BLaER1 treated with 17β-estradiol and CSF1 and Interleukin-3, amounts not matched to agents 10 nM and 100 nM (cell line): ENCODE measurements at regions not wholly inside any gene's neighbourhood (a gene's known extent, or its start where the extent isn't known, plus 50 kb on each side); places are given as distances from the start of the nearest gene placed in this dataset.
A peak's percentile ranks its signal among the peaks of the same experiment; 100 is the strongest.
"Not testable (repeated sequence)": the region's sequence is repeated elsewhere in the genome, so short reads cannot be mapped to it uniquely, and the experiment has no call there.

Experiments used
- H3K27ac ChIP-seq, 11 experiments: shearing (Covaris generic); formaldehyde crosslinking; 2 replicates each; pipeline ENCODE4 v1.8.1; 2022
- H3K27me3 ChIP-seq, 11 experiments: shearing (Covaris generic); formaldehyde crosslinking; 2 replicates each; pipeline ENCODE4 v1.8.1; 2022
- H3K36me3 ChIP-seq, 11 experiments: shearing (Covaris generic); formaldehyde crosslinking; 2 replicates each; pipeline ENCODE4 v1.8.1; 2022
- H3K4me1 ChIP-seq, 10 experiments: shearing (Covaris generic); formaldehyde crosslinking; 2 replicates each; pipeline ENCODE4 v1.8.1; 2022
- H3K4me2 ChIP-seq, 11 experiments: shearing (Covaris generic); formaldehyde crosslinking; 2 replicates each; pipeline ENCODE4 v1.8.1; 2022
- H3K4me3 ChIP-seq, 10 experiments: shearing (Covaris generic); formaldehyde crosslinking; 2 replicates each; pipeline ENCODE4 v1.8.1; 2022
- H3K9ac ChIP-seq, 11 experiments: shearing (Covaris generic); formaldehyde crosslinking; 2 replicates each; pipeline ENCODE4 v1.8.1; 2022
- H3K9me3 ChIP-seq, 11 experiments: shearing (Covaris generic); formaldehyde crosslinking; replicated peaks in 1 of 11; 2 replicates each; pipeline ENCODE4 v1.8.1; 2022
- H4K20me1 ChIP-seq, 11 experiments: shearing (Covaris generic); formaldehyde crosslinking; 2 replicates each; pipeline ENCODE4 v1.8.1; 2022
- Cebpa-rat ChIP-seq, 11 experiments: shearing (Covaris generic); IDR thresholded peaks; 2 replicates each; pipeline ENCODE4 v1.8.1; 2022

DNA sequence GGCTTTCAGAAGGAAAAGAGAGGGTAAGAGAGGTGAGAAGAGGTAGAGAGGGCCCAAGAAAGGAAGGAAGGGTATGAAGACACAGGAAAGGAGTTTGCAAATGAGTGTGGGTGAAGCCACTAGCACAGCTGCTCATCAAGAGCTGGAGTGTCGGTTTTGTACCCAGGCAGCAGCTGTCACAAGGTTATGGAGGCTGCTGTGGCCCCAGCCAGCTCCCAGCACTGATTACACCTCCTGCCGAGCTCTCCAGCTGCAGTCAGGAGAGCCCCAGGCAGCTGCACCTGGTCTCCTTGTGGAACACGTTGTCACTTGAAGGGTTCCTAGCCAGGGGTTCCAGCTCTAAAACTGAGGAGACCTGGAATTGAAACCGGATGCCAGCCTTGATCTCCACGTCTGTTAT lies 60.4 kb upstream of the CHD2 start:
- peak in 4 of 11 experiments; percentile 31 to 73 (median 37); a peak in 3 of 22 replicates for TF ChIP-seq Cebpa-rat (IDR thresholded peaks at IDR 0.05)
- Histone ChIP-seq H4K20me1 (no peaks in the 10 kb centered on the region), H3K27me3 (no peaks in the 10 kb centered on the region), H3K27ac (peak overlapping the region in 10 of 11 experiments; percentile 17 to 78 (median 59); a peak in 18 of 22 replicates), H3K36me3 (no peaks in the 10 kb centered on the region), H3K9ac (peak overlapping the region; percentile 6 to 68 (median 56); a peak in 16 of 22 replicates), H3K4me3 (peak overlapping the region in 1 of 10 experiments; percentile 21; a peak in 2 of 20 replicates), H3K4me2 (peak overlapping the region; percentile 68 to 91 (median 73)), H3K9me3 (no peaks in the 10 kb centered on the region), H3K4me1 (peaks cover 41 to 75% (median 61%) of the 10 kb centered on the region in 10 experiments)

DNA sequence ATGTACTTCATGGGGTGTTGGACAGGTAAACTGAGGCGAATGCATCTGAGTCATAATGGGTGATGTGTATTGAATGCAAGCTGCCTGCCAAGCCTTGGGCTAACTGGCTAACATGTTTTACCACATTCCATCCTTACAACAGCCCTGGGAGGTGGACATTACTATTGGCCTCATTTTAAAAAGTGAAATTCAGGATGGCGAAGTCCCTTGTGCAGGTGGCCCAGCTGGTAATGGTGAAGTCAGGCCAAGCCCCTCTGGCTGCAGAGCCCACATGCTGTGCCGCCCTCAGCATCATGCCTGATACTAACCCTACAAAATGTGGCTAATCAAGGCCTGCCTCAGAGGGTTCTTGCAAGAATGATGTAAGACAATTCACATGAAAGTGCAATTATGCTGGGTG lies 60.0 kb upstream of the CHD2 start:
- Histone ChIP-seq H3K4me1 (peaks cover 43 to 77% (median 61%) of the 10 kb centered on the region in 10 experiments), H3K27me3 (no peaks in the 10 kb centered on the region), H3K4me2 (peak overlapping the region; percentile 68 to 91 (median 73)), H3K9me3 (no peaks in the 10 kb centered on the region), H3K36me3 (no peaks in the 10 kb centered on the region), H3K27ac (peak overlapping the region in 9 of 11 experiments; percentile 34 to 78 (median 59); a peak in 15 of 22 replicates), H4K20me1 (no peaks in the 10 kb centered on the region), H3K9ac (peak overlapping the region in 7 of 11 experiments; percentile 35 to 68 (median 59); a peak in 8 of 22 replicates), H3K4me3 (no peak overlapping the region)
- TF ChIP-seq Cebpa-rat (IDR thresholded peaks at IDR 0.05), result no peak

DNA sequence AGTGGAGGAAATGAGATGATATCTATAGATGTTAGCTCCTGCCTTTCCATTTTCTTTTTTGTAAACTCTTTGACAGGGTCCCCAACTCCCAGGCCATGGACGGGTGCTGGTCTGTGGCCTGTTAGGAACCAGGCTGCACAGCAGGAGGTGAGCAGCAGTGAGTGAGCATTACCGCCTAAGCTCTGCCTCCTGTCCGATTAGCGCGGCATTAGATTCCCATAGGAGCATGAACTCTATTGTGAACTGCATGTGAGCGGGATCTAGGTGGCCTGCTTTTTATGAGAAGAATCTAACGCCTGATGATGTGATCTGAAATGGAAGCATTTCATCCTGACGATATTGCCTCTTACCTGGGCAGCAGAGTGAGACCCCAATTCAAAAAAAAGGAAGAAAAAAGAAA lies 56.8 kb upstream of the CHD2 start:
- Histone ChIP-seq H3K27me3 (no peaks in the 10 kb centered on the region), H4K20me1 (no peaks in the 10 kb centered on the region), H3K9ac (peak overlapping the region in 4 of 11 experiments; percentile 23 to 49 (median 30); a peak in 2 of 22 replicates), H3K4me2 (peak overlapping the region; percentile 11 to 93 (median 66); a peak in 16 of 22 replicates), H3K9me3 (peaks cover 0 to 3% (median 0%) of the 10 kb centered on the region in 11 experiments; a peak in 3 of 22 replicates), H3K4me1 (peaks cover 52 to 73% (median 62%) of the 10 kb centered on the region in 10 experiments), H3K27ac (peak overlapping the region in 8 of 11 experiments; percentile 11 to 45 (median 18); a peak in 10 of 22 replicates), H3K4me3 (no peak overlapping the region), H3K36me3 (no peaks in the 10 kb centered on the region)
- no peak for TF ChIP-seq Cebpa-rat (IDR thresholded peaks at IDR 0.05)

DNA sequence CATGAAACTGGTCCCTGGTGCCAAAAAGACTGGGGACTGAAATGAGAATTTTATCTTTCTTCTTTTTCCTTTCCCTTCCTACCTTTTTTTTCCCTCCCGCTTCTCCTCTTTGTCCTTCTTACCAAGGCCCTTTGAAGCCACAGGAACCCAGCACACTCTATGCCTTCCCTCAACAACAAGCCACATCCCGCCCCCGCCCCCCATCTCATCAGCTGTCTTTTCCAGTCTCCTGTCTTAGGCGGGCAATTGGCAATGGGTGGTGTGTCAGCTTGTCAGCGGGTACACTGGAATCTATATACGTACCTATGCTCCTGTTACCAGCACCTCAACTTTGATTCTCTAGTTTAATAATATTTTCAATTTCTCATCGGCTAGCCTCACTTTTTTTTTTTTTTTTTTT lies 56.3 kb upstream of the CHD2 start:
- Histone ChIP-seq H3K36me3 (no peaks in the 10 kb centered on the region), H3K4me2 (peak overlapping the region; percentile 11 to 93 (median 66); a peak in 20 of 22 replicates), H4K20me1 (no peaks in the 10 kb centered on the region), H3K9me3 (peaks cover 0 to 7% (median 0%) of the 10 kb centered on the region in 11 experiments; a peak in 4 of 22 replicates), H3K27ac (peak overlapping the region in 9 of 11 experiments; percentile 11 to 66 (median 20); a peak in 10 of 22 replicates), H3K9ac (peak overlapping the region in 5 of 11 experiments; percentile 23 to 49 (median 34); a peak in 3 of 22 replicates), H3K4me1 (peaks cover 50 to 74% (median 59%) of the 10 kb centered on the region in 10 experiments), H3K4me3 (no peak overlapping the region), H3K27me3 (no peaks in the 10 kb centered on the region)
- TF ChIP-seq Cebpa-rat (IDR thresholded peaks at IDR 0.05), result no peak

DNA sequence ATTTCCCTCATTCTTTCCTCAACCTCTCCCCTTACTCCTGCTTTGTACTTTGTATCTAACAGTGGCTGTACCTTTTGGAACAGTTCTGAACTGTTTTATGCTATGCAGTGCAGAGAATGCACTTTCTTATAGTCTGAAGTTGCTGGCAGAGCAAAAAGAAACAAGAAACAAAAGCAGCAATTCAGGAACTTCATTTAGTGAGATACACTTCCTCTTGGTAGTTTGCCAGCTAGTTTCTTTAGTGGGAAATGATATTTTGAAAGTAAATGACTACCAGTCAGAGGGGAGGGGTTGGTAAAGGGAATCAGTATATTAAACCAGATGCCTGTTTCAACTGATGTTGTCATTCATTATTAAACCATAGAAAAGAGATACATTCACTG lies 55.0 kb upstream of the CHD2 start:
- TF ChIP-seq Cebpa-rat (IDR thresholded peaks at IDR 0.05), result no peak
- H3K4me3 ChIP-seq, result peak overlapping the region in 2 of 10 experiments; percentile 13; a peak in 4 of 20 replicates
- H3K27me3 ChIP-seq, result no peaks in the 10 kb centered on the region
- peak overlapping the region; percentile 45 to 81 (median 71) for H3K27ac ChIP-seq
- H3K4me1 ChIP-seq, result peaks cover 41 to 72% (median 51%) of the 10 kb centered on the region in 10 experiments
- peak overlapping the region; percentile 46 to 93 (median 67) for H3K4me2 ChIP-seq
- no peaks in the 10 kb centered on the region; a peak in 1 of 22 replicates for H3K36me3 ChIP-seq
- H4K20me1 ChIP-seq, result no peaks in the 10 kb centered on the region
- peaks cover 4 to 20% (median 13%) of the 10 kb centered on the region in 11 experiments; a peak in 20 of 22 replicates for H3K9me3 ChIP-seq
- peak overlapping the region; percentile 2 to 72 (median 58); a peak in 18 of 22 replicates for H3K9ac ChIP-seq

DNA sequence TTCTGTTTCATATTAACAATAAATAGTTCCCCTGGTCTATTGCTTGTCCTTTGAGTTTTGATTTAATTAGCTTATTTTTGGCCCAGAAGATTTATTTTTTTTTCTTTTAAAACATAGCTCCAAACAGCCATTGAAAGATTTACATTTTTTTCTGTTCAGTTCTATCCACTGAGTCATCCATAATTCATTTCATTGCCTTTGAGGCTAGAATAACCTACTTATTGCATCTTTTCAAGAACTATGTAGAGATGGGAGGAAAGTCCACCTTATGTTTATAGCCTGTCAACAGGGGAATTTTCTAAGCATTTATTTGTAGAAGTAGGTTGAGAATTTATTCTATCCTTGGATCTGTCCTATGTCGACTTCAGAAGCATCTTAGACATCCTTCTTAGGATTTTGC lies 53.4 kb upstream of the CHD2 start:
- no peaks in the 10 kb centered on the region for H3K27me3 ChIP-seq
- H4K20me1 ChIP-seq, result no peaks in the 10 kb centered on the region
- H3K36me3 ChIP-seq, result no peaks in the 10 kb centered on the region; a peak in 1 of 22 replicates
- no peak for TF ChIP-seq Cebpa-rat (IDR thresholded peaks at IDR 0.05)
- peaks cover 13 to 36% (median 26%) of the 10 kb centered on the region in 11 experiments; a peak in 21 of 22 replicates for H3K9me3 ChIP-seq
- H3K4me1 ChIP-seq, result peaks cover 31 to 58% (median 38%) of the 10 kb centered on the region in 10 experiments
- no peak overlapping the region for H3K9ac ChIP-seq
- no peak overlapping the region for H3K27ac ChIP-seq
- H3K4me2 ChIP-seq, result no peak overlapping the region
- no peak overlapping the region for H3K4me3 ChIP-seq

DNA sequence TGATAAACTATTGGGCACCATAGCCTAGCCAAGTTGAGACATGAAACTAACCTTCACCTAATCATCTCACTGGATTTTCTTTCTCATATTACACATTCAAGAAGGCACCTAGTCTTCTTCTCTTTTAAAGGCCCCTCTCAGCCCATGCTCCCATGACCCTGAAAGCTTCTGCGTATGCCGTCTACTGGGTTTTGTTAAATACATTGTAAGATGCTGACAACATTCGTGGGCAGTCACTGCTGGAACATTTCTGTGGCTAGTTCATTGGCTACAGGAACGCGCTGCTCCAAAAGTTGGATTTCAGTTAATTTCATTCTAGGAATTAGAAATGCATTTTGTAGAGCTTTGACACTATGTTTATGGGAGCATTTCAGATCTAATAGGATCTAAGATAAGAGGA lies 52.3 kb upstream of the CHD2 start:
- H3K27me3 ChIP-seq, result no peaks in the 10 kb centered on the region
- H3K27ac ChIP-seq, result no peak overlapping the region
- peaks cover 33 to 58% (median 36%) of the 10 kb centered on the region in 10 experiments for H3K4me1 ChIP-seq
- H3K4me3 ChIP-seq, result no peak overlapping the region
- peaks cover 13 to 39% (median 26%) of the 10 kb centered on the region in 11 experiments; a peak in 21 of 22 replicates for H3K9me3 ChIP-seq
- H4K20me1 ChIP-seq, result no peaks in the 10 kb centered on the region
- no peak overlapping the region for H3K9ac ChIP-seq
- no peak overlapping the region for H3K4me2 ChIP-seq
- no peaks in the 10 kb centered on the region; a peak in 1 of 22 replicates for H3K36me3 ChIP-seq
- no peak for TF ChIP-seq Cebpa-rat (IDR thresholded peaks at IDR 0.05)

DNA sequence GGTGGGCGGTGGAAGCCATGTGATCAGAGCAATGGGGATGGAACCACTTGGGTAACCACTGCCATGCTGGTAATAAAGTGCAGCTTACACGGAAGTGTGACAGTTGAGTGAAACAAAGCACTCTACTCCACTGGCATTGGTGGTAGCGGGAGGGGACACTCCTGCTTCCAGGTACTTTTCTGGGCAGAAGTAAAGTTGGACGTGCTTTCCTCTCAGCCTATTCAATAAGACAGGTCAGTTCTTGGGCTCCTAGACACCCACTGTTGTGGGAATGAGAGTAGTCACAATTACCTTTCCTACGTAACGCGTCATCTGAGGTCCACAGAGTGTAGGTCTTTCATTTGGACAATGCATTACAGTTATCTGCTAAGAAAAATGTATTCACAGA lies 51.7 kb upstream of the CHD2 start:
- no peak overlapping the region for H3K9ac ChIP-seq
- peaks cover 33 to 58% (median 36%) of the 10 kb centered on the region in 10 experiments for H3K4me1 ChIP-seq
- TF ChIP-seq Cebpa-rat (IDR thresholded peaks at IDR 0.05), result no peak
- no peak overlapping the region for H3K4me3 ChIP-seq
- no peaks in the 10 kb centered on the region for H3K27me3 ChIP-seq
- H4K20me1 ChIP-seq, result no peaks in the 10 kb centered on the region
- H3K27ac ChIP-seq, result no peak overlapping the region
- peaks cover 13 to 39% (median 26%) of the 10 kb centered on the region in 11 experiments; a peak in 21 of 22 replicates for H3K9me3 ChIP-seq
- H3K36me3 ChIP-seq, result no peaks in the 10 kb centered on the region; a peak in 1 of 22 replicates
- peak overlapping the region in 2 of 11 experiments; percentile 9 to 46; a peak in 1 of 22 replicates for H3K4me2 ChIP-seq

DNA sequence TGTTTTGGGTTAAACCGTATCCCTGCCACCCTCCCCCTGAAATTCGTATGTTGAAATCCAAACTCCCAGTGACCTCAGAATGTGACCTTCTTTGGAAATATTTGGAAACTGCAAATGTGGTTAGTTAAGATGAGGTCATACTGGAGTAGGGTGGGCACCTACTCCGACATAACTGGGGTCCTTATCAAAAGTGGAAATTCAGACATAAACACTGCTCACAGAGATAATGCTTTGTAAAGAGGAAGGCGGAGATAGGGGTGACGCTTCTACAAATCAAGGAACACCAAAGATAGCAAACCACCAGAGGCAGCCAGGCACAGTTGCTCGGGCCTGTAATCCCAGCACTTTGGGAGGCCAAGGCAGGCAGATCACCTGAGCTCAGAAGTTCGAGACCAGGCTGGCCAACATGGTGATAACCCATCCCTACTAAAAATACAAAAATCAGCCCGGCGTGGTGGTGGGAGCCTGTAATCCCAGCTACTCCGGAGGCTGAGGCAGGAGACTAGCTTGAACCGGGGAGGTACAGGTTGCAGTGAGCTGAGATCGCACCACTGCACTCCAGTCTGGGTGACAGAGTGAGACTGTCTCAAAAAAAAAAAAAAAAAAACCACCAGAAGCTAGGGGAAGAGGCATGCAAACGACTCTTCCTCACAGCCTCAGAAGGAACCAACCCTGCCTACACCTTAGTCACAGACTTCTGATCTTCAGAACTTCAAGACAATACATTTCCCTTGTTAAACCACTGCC lies 51.1 kb upstream of the CHD2 start:
- H3K9me3 ChIP-seq, result peaks cover 13 to 39% (median 26%) of the 10 kb centered on the region in 11 experiments; a peak in 21 of 22 replicates
- H3K4me2 ChIP-seq, result peak overlapping the region in 4 of 11 experiments; percentile 9 to 46 (median 27); a peak in 6 of 22 replicates
- 0 out of 22 replicates have a peak overlapping the region, but pooled peaks of 2 of the 11 experiments have one; percentile 8 to 11 for H3K27ac ChIP-seq
- no peak overlapping the region for H3K9ac ChIP-seq
- no peak overlapping the region for H3K4me3 ChIP-seq
- peaks cover 28 to 56% (median 30%) of the 10 kb centered on the region in 10 experiments for H3K4me1 ChIP-seq
- no peaks in the 10 kb centered on the region for H3K27me3 ChIP-seq
- no peaks in the 10 kb centered on the region; a peak in 1 of 22 replicates for H3K36me3 ChIP-seq
- TF ChIP-seq Cebpa-rat (IDR thresholded peaks at IDR 0.05), result no peak
- no peaks in the 10 kb centered on the region for H4K20me1 ChIP-seq

DNA sequence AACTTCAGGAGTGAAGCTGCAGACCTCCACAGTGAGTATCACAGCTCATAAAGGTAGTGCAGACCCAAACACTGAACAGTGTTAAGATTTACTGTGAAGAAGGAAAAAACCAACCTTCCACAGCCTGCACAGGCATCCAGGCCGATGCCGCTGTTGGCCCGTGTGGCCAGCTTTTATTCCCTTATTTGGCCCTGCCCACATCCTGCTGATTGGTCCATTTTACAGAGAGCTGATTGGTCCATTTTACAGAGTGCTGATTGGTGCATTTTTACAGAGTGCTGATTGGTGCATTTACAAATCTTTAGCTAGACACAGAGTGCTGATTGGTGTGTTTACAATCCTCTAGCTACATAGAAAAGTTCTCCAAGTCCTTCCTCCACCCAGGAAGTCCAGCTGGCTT lies 49.9 kb upstream of the CHD2 start:
- not testable (repeated sequence) for H3K27ac ChIP-seq, H4K20me1 ChIP-seq, H3K27me3 ChIP-seq, H3K36me3 ChIP-seq, H3K4me2 ChIP-seq, H3K4me3 ChIP-seq, H3K9ac ChIP-seq
- Histone ChIP-seq H3K4me1 (peaks cover 18 to 44% (median 19%) of the 10 kb centered on the region in 10 experiments), H3K9me3 (peaks cover 13 to 39% (median 26%) of the 10 kb centered on the region in 11 experiments; a peak in 21 of 22 replicates)
